ENCODE measurements at regions not wholly inside any gene's neighbourhood (a gene's known extent, or its start where the extent isn't known, plus 50 kb on each side); places are given as distances from the start of the nearest gene placed in this dataset.

GRCh38 chr7:20560325-20561180 lies 54.9 kb upstream of the ABCB5 start:
- DNase-seq (ENCODE audit: low spot score) = peak; percentile 48
- no peaks in the 10 kb centered on the region for H3K36me3 Mint-ChIP-seq (ENCODE audit: low read depth)
- H3K9me3 Mint-ChIP-seq = no peaks in the 10 kb centered on the region
- no peak overlapping the region for H3K27ac ChIP-seq (ENCODE audit: low read depth)
- H3K27me3 ChIP-seq (ENCODE audit: insufficient read depth) = no peaks in the 10 kb centered on the region
- H3K36me3 ChIP-seq (ENCODE audit: insufficient read depth) = no peaks in the 10 kb centered on the region
- H4K20me1 ChIP-seq (replicated peaks; ENCODE audit: insufficient read depth) = no peaks in the 10 kb centered on the region
- no peak overlapping the region for H3K4me3 Mint-ChIP-seq
- H3K27me3 Mint-ChIP-seq (ENCODE audit: insufficient read depth, low read depth, poor library complexity) = no peaks in the 10 kb centered on the region
- no peak overlapping the region; the same call in 1 of the 2 replicates for H2AFZ ChIP-seq
- no peak overlapping the region for H3K4me3 ChIP-seq
- no peak overlapping the region for H3K4me2 ChIP-seq
- H3K79me2 ChIP-seq (replicated peaks; ENCODE audit: insufficient read depth) = no peaks in the 10 kb centered on the region
- H3K27ac Mint-ChIP-seq = no peak overlapping the region
- ATAC-seq = peak; percentile 78
- no peaks in the 10 kb centered on the region for H3K9me2 ChIP-seq (ENCODE audit: insufficient read depth)
- TF ChIP-seq ZNF462 (CRISPR knock-in tag; IDR thresholded peaks at IDR 0.05) (no peak), EZH2 (IDR thresholded peaks at IDR 0.05; ENCODE audit: low read depth, unreplicated experiment) (no peak), ZNF331 (CRISPR knock-in tag; IDR thresholded peaks at IDR 0.05; ENCODE audit: low read depth) (no peak), ETS1 (IDR thresholded peaks at IDR 0.05) (no peak), EZH2phosphoT487 (IDR thresholded peaks at IDR 0.05; ENCODE audit: unreplicated experiment) (no peak), NANOG (IDR thresholded peaks at IDR 0.05; ENCODE audit: borderline replicate concordance) (no peak), CTCF (conservative IDR thresholded peaks at IDR 0.05; ENCODE audit: low read depth in 2 of 2) (no peak), REST (IDR thresholded peaks at IDR 0.05; ENCODE audit: unreplicated experiment) (no peak), JUNB (IDR thresholded peaks at IDR 0.05; ENCODE audit: unreplicated experiment) (no peak), ZNF114 (CRISPR knock-in tag; IDR thresholded peaks at IDR 0.05) (no peak), CREB1 (CRISPR knock-in tag; IDR thresholded peaks at IDR 0.05; ENCODE audit: low read depth) (no peak), POLR2AphosphoS5 (IDR thresholded peaks at IDR 0.05; ENCODE audit: low read depth) (no peak), STAT1 (IDR thresholded peaks at IDR 0.05; ENCODE audit: unreplicated experiment) (no peak)
- no peaks in the 10 kb centered on the region for H3F3A ChIP-seq (replicated peaks; ENCODE audit: low read depth)
- peaks cover 6% of the 10 kb centered on the region for H3K4me1 Mint-ChIP-seq
- peaks cover 7% of the 10 kb centered on the region; the same call in 1 of the 2 replicates for H3K4me1 ChIP-seq (ENCODE audit: insufficient read depth)
